ENCODE measurements at regions not wholly inside any gene's neighbourhood (a gene's known extent, or its start where the extent isn't known, plus 50 kb on each side); places are given as distances from the start of the nearest gene placed in this dataset.

DNA sequence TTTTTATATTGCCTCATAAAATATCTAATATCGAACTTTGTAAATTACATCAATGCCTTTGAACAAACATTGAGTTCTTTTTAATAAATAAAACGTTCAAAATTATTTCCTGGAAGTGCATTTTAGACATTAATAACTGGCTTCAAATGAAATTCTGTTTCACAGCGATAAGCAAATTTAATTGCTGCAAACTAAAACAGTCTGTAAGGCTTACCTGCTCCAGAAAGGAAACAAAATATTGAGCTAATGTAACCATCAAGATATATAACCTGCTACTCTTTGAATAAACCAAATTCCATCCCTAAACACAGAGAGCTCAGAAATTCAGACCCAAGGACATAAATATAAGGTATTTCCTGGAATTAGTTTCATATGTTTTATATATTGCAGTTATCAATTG is 651.3 kb downstream of the MED13L start:
- no peak for TF ChIP-seq FOXM1 (IDR thresholded peaks at IDR 0.05; ENCODE audit: borderline replicate concordance)
- no peak for TF ChIP-seq SUZ12 (IDR thresholded peaks at IDR 0.05)
- TF ChIP-seq ELF4 (IDR thresholded peaks at IDR 0.05), result no peak
- TF ChIP-seq SP1 (IDR thresholded peaks at IDR 0.05), result no peak
- TF ChIP-seq ZNF384 (IDR thresholded peaks at IDR 0.05), result no peak
- TF ChIP-seq HDGF (IDR thresholded peaks at IDR 0.05; ENCODE audit: borderline replicate concordance), result no peak
- TF ChIP-seq BHLHE40 (IDR thresholded peaks at IDR 0.05; ENCODE audit: borderline replicate concordance), result no peak
- TF ChIP-seq FOXK2 (IDR thresholded peaks at IDR 0.05), result no peak
- no peak for TF ChIP-seq ARNT (IDR thresholded peaks at IDR 0.05)
- TF ChIP-seq TARDBP (IDR thresholded peaks at IDR 0.05), result no peak
